D341Med (cell line): ENCODE measurements at regions not wholly inside any gene's neighbourhood (a gene's known extent, or its start where the extent isn't known, plus 50 kb on each side); places are given as distances from the start of the nearest gene placed in this dataset.
A peak's percentile ranks its signal among the peaks of the same experiment; 100 is the strongest.

Source experiments
- DNase-seq: peaks from one replicate; pipeline ENCODE4 v3.0.0; 2012; ENCODE audit warnings: low spot score

GRCh38 chr4:45358573-45359506 lies 632.5 kb upstream of the GNPDA2 start:
- no peak for DNase-seq

GRCh38 chr4:45353161-45353560 lies 626.8 kb upstream of the GNPDA2 start:
- DNase-seq = no peak

DNA sequence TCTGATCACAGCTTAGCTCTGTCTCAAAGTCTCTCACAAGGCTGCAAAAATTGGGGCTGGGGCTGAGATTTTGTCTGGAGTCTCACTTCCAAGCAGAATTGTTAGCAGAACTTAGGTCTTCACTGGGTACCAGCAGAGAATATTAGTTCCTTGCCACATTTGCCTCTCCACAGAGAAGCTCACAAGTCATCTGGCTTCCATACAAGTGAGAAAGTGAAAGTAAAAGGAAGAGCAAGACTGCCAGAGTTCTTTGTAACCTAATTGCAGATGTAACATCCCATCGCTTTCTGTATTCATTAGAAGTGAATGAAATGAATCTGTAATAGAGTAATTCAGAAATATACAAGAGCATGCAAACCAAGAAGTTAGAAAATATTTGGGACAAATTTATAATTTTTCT lies 624.1 kb upstream of the GNPDA2 start:
- DNase-seq = no peak

- DNase-seq = no peak
Observed at GRCh38 chr4:45349859-45350258, 623.5 kb upstream of the GNPDA2 start.

DNA sequence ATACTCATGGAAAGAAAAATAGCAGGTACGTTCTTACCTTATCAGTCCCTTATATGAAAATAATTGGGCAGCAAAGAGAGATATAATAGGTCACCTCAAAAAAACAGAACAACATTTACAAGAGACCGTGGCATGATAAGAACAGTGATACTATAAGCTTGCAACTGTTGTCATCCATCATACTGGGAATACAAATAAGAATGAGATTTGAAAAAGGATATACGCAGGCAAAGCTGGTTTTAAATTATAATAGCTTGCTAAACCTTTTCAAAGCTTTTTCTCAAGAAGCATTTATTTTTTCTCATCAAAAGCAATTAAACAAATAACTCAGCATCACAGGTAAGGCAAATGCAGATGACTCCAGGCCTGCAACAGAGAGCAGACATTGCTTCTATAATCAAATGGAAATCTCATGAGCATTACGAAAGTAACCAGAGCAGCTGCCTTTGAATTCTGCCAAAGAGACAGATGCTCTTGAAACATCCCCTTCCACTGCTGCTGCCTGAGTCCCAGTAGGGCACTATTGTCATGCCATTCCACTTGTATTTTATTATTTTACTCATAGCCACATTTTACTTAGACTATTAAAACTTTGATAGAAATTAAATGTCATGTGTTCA lies 620.6 kb upstream of the GNPDA2 start:
- DNase-seq = peak; percentile 26

DNA sequence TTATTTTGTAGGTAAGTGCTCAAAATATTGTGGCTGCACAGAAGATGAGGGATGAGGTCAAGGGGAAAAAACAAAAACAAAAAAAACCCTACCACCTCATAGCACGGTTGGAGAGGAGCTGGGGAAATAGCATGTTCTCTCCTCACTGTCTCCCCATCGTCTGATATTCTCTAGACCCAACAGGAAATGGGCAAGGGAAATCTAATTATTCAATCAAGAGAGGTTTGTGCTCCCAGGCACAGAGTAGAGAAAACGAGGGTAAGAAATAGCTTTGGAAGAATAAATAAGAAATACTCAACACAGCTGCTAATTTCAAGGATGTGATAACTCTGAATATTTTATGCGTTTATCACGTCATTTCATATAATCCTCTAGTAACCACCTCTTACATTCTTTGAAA lies 619.2 kb upstream of the GNPDA2 start:
- no peak for DNase-seq

DNA sequence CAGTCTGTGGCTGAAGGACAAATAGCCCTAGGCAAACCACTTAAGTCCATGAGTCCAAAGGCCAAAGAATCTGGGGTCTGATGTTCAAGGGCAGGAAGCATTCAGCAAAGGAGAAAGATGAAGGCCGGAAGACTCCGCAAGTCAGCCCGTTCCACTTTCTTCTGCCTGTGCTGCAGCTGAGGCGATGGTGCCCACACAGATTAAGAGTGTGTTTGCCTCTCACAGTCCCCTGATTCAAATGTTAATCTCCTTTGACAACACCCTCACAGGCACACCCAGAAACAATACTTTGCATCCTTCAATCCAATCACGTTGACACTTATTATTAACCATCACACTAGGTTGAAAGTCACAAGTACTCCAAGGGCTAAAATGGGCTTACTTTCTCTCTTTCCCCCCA lies 605.4 kb upstream of the GNPDA2 start:
- no peak for DNase-seq

GRCh38 chr4:45327544-45327943 lies 601.2 kb upstream of the GNPDA2 start:
- no peak for DNase-seq

GRCh38 chr4:45324455-45325417 lies 598.4 kb upstream of the GNPDA2 start:
- DNase-seq = no peak

- no peak for DNase-seq
Observed at GRCh38 chr4:45323453-45324058, 597.2 kb upstream of the GNPDA2 start.

- no peak for DNase-seq
Observed at GRCh38 chr4:45317739-45318138, 591.4 kb upstream of the GNPDA2 start.

GRCh38 chr4:45317276-45317675 lies 590.9 kb upstream of the GNPDA2 start:
- DNase-seq = no peak

DNA sequence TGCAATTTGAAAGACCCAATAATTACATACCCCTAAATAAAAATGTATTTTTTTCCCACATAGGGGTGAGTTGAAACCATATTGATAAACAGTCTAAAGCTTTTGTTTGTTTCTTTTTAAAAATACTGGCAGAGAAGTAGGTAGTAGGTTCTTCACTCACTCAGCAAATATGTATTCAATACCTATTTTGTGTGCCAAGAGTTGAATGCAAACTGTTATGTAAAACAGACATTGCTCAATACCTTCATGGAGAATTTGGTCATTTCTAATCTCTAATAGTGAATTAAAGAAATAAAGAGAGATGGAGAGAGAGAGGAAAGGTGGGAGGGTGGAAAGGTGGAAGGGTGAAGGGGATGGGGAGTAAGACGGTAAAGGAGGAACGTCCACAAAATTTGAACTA lies 589.9 kb upstream of the GNPDA2 start:
- no peak for DNase-seq

- DNase-seq = no peak
Observed at GRCh38 chr4:45302828-45303227, 576.5 kb upstream of the GNPDA2 start.

DNA sequence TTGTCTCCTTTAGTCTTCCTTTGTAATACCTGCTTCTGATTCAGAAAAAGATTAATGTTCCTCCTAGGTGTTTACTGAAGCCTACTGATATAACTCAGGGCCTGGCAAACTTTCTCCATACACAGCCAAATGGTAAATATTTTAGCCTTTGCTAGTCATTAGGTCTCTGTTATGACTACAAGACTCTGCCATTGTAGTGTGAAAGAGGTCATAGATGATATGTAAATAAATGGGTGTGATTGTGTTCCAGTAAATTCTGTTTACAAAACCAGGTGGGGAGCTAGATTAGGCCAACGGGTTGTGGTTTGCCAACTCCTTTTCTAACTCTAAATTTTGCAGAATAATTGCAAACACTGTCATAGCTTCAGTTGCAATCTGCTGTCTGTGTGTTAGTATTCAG lies 568.1 kb upstream of the GNPDA2 start:
- no peak for DNase-seq

DNA sequence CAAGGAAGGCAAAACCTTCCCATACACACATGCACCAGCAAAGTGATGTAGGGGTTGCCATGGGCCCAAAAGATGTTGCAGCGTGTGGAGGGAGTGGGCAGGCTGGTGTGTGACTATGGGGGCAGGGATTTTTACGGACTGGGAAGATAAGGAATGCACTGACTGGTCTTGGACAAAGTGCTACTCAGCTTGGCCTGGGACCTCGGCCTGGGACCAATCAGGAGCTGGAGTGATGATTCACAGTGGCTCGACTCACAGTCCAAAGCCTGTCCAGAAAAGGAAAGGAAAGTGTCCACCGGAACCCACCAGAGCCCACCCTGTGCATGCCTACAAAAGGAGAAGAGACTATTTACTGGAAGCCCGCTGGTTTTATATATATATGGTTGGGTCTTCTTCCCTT lies 567.0 kb upstream of the GNPDA2 start:
- DNase-seq = no peak

- DNase-seq = no peak
Observed at GRCh38 chr4:45292844-45293243, 566.5 kb upstream of the GNPDA2 start.

- DNase-seq = no peak
Observed at GRCh38 chr4:45284400-45285085, 558.2 kb upstream of the GNPDA2 start.

GRCh38 chr4:45283352-45283751 lies 557.0 kb upstream of the GNPDA2 start:
- no peak for DNase-seq

- DNase-seq = no peak
Observed at GRCh38 chr4:45280121-45280520, 553.8 kb upstream of the GNPDA2 start.

- no peak for DNase-seq
Observed at GRCh38 chr4:45275862-45276261, 549.5 kb upstream of the GNPDA2 start.
